Muscle of back (tissue), 3 donors: ENCODE measurements at regions not wholly inside any gene's neighbourhood (a gene's known extent, or its start where the extent isn't known, plus 50 kb on each side); places are given as distances from the start of the nearest gene placed in this dataset.

Source experiments
- DNase-seq, 3 donors: peaks; one replicate each; pipeline versions ENCODE4 v3.0.0 to v3.0.0-alpha.2; 2013

DNA sequence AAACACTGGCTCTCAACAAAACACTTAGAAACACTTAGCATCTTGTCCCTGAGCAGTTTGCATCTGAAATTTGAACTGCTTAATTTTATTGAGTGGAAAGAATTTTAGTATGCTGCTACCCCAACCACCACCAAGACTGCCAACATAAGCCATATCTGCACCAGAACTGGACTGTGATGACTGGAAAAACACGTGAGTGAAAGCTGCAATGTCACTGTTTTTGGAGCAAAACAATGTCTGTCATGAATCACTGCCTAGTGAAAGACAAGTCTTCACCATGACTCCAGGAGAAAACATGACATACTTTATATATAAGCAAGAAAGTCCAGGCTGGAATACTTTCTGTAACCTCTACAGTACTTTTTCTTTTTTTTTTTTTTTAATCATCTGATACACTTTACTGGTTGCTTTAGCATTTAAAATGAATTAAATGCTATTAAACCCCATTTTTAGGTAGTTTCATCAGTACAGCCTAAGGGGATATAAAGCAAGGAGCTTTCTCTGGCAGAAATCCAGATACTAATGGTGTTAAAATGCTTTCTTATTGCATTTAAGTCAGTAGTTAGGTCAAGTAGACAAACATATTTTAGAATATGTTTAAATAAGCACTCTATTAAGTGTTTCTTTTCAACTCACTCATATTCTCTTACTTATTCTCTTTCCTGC, 2129.4 kb upstream of the PIK3C3 start:
- DNase-seq, result no peak

DNA sequence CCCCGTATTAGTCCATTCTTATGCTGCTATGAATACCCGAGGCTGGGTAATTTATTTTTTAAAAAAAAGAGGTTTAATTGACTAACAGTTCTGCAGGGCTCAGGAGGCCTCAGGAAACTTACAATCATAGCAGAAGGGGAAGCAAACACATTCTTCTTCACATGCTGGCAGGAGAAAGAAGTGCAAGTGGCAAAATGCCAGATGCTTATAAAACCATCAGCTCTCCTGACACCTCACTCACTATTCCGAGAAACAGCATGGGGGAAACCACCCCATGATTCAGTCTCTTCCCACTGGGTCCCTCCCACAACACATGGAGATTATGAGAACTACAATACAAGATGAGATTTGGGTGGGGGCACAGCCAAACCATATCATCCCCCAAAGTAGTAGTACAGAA, 2148.5 kb upstream of the PIK3C3 start:
- no peak for DNase-seq

DNA sequence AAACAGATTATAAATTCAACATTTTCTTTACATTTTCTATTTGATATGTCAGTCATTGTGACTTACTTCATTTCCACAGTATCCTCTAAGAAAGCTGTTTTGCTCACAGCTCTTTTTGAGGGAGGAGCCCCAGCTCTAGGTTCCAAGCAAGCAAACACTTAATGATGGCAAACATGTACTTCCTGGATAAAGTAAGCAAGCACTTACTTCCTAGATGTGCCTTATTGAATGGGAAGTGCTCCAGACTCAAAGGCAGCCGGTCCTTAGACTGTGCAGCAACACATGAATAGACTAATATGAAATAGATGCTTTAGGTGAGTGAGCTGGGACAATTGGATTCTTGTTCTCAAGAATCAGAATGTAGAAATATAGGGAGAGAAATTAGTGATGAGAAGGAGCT, 2149.8 kb upstream of the PIK3C3 start:
- no peak for DNase-seq

DNA sequence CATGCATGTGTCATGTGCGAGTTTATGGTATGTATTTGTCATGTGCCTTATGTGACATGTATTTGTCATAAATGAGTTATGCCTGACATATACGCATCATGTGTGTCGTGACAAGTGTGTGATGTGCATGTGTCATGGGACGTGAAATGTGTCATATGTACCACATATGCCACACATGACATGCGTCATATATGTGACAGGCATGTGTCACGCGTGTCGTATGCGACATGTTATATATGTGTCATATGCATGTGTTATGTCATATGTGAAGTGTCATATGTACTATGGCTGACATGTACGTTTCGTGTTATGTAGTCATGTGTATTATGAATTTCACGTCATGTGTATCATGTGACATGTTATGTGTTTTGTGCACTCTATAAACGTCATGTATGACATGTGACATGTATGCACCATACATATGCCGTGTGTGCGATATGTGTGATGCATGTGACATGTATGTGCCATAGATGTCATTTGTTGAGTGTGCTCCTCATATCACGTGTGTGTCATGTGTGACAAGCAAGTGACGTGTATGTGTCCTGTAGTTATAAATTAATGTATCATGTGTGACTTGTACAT, 2152.3 kb upstream of the PIK3C3 start:
- no peak for DNase-seq

DNA sequence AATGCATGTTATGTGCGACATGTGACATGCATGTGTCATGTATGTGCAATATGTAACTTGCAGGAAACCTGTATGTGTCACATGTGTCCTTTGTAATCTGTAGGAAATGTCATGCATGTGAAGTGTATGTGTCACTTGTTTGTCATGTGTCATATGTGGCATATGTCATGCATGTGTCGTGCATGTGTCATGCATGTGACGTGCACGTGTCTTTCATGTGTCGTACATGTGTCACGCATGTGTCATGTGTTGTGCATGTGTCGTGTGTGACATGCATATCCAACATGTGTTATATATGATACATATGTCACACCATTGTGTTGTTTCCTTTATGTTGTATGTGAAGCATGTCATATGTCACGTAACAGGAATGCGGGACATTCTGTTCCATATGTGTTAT, 2153.2 kb upstream of the PIK3C3 start:
- no peak for DNase-seq

DNA sequence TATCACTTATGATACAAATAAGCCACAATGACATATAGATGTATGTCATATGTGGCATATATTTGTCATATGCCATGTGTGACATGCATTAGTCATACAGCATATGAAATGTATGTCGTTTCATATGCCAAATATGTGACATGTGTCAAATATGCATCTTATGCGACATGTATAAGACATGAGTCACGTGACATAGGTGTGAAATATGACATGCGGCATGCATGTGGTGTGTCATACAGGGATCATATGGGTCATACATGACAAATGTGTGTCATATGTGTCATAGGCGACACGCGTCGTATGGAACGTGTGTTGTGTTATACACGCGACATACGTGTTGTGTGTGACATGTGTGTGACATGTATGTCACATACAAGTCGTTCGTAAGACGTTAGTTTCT, 2154.0 kb upstream of the PIK3C3 start:
- DNase-seq, result peak in 1 of 3 donors; percentile 12

DNA sequence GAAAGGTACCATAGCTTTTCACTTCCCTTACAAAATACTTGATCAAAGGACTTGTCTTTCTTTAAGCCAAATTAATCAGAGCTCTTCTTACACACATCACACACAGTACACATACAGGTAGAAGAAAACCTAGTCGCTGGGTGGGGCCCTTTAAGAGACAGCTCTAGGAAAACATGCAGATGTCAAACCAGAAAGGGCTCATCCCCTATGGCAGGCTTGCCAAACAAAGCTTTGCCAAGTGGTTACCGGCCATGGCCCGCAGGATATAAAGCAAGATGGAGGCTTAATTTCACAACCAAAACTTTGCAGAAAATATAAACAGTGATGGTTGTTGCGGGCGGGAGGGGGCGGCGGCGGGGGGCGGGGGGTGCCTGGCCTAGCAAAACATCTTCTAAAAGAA, 2156.0 kb upstream of the PIK3C3 start:
- peak in 1 of 3 donors; percentile 33 for DNase-seq

DNA sequence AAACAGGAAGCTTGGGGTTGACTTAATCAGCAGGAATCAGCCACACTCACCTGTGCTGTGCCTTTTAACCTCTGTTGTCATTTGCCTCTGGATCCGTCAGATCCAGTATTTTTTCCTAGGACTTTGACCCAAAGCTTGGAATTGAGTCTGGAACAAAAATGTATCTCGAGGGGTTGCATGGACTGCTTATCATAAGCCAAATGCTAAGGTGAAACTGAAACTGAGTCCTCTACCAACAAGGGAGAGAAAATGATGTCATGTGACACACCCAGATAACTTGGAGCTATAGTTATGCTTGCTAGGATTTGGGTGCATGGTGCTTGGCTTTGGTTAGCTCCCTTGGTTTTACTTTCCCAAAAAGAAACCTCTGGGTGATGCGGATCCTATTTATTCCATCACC, 2158.6 kb upstream of the PIK3C3 start:
- no peak for DNase-seq

DNA sequence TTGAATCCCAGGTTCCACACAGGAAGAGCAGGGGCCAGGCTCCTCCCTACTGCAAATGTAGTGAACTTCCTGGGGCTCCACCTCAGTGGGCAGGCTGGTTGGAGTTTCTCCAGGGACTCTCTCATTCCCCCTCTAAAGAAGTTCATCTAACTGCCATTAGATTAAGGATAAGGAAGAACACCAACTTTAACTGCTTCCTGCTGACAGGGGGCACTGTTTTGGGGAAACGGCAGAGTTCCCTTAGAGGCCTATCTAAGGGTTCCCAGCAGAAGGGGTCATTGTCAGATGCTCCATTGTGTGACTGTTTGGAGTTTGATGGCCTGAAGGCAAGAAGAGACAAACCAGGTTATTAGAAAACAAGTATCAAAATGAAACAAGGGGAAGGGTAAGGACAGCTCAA, 2159.7 kb upstream of the PIK3C3 start:
- no peak for DNase-seq

DNA sequence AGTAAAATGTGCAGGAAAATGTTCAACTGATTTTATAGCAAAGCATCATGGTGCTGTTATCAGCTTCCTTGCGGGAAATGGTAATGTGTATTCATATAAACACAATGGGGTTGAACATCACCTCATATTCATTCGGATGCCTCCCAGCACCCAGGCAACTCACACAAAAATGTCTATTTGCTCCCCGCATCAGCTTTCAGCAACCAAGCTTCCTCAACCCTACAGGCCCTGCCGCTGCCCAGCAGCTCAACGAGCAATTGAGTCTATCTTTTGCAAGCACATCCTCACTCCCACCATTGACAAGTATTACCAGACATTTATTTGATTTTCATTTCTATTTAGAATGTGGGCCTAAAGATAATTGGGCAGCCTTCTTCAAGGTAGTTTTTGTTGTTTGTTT, 2161.4 kb upstream of the PIK3C3 start:
- no peak for DNase-seq

DNA sequence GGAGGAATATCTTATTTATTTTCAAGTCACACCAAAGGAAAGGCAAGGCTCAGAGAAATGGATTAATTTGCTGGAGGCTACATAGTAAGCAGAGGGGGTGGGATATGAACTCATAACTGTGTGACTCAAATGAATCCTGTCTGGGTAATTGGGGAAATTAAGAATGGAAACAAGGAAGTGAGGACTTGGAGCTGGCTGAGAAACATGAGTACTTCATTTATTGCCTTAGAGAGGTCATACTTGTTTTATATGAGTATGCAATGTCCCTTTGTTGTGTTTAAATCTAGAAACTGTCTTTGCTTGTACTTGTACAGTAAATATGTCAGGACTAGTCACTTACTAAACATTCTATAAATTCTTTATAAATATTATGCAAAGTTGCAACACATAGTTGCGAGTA, 2166.7 kb upstream of the PIK3C3 start:
- no peak for DNase-seq

DNA sequence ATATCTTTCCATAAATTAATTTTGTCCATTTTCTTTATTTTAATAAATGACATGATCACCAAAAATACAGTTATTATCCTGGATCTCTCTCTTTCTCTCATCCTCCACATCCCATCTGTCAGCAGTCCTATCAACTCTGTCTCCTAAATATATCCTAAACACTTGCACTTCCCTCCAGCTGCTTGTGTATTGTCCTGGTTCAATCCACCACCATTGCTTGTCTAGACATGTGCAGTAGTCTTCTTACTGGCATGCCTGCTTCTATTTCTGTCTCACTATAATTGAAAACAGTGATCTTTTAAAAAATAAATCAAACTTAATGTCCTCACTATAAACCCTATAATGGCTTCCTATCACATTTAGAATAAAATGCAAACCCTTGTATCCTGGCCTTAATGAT, 2168.6 kb upstream of the PIK3C3 start:
- no peak for DNase-seq

DNA sequence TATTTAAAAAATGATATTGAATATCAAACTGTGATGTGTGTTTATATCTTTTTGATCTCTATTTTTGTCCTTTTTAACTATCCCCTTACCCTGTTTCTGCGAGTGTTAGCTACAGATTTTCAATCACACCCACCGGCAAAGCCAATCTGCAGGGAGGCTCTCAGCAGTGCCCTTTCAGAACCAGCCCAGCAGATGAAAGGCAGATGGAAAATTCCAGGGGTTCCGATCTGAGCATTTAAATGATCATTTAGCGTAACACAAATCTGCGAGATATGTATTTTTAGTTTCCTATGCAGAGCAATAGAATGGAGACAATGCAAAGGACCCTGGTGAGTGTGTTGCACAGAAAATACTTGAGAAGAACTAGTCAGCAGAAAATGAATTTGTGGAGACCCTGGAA, 2170.5 kb upstream of the PIK3C3 start:
- DNase-seq, result no peak

DNA sequence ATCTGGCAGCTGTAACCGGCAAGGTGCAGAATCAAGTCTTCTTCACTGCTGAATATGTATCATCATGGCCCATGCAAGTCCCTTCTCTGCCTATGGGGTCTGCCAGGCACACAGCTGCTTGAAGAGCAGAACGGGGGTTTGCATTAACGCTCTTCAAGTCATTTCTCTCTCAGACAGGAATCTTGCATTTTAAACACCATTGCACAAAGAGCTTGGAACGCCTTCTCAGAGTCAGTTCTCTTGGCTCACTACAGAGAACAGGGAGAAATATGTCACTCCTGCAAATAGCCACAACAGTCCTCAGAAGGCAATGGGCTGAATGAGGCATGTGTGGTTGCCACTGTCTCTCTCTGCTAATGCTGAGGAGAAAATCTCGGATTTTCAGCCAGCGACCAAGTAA, 2173.5 kb upstream of the PIK3C3 start:
- DNase-seq, result peak in 2 of 3 donors; percentile 19 to 41

DNA sequence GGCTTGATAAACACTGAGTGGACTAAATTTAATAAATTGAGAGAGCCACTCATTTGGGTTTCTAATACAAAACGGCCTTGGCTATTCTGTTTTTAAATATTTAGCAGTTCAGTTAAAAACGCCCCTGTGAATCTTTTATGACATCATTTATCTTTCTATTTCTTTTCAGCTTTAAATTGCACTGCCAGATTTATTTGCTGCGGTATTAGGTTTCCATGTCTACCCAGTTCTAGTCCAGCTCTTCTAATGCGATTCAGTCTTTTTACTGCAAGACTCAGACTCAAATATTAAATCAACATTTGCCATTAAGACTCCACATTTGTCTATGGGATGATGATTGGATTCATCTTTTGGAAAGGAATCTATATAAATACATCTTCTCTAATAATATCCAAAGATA, 2174.3 kb upstream of the PIK3C3 start:
- peak in 1 of 3 donors; percentile 27 for DNase-seq

DNA sequence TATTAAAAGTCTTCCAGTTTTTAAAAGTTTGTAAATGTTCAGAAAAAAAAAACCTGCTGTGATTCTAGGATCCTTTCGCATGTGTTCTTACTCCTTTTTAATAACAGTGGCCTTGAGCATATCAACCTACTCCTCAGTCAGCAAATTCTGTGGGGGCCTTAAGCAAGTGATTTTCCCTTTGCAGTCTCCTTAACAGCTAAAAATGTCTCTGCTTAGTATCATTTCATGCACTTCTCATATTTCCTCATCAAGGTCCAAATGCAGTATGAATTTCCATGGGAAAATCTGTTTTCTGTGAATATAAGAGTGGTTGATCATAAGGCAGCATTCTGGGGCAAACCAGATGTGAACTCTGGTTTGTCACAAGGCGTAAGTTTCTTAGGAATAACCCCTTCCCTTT, 2175.1 kb upstream of the PIK3C3 start:
- DNase-seq, result peak in 1 of 3 donors; percentile 21

DNA sequence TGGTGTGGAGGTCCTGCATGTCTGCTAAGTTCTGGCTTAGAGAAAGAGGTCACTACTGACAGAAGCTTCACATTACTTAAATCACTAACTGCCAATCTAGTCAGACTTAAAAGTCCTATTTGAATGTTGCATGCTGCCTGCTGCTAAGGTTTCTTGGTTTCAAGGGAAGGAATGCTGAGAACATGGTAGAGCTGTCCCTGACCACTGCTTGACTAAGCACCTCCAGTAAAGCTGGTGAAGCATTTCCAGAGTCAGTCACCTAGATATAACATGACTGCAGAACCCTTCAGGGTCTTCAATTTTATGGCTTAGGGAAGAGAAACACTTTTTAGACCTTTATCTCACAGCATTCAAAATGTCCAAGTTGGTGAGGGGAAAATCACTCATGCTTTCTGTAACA, 2178.3 kb upstream of the PIK3C3 start:
- DNase-seq, result no peak

DNA sequence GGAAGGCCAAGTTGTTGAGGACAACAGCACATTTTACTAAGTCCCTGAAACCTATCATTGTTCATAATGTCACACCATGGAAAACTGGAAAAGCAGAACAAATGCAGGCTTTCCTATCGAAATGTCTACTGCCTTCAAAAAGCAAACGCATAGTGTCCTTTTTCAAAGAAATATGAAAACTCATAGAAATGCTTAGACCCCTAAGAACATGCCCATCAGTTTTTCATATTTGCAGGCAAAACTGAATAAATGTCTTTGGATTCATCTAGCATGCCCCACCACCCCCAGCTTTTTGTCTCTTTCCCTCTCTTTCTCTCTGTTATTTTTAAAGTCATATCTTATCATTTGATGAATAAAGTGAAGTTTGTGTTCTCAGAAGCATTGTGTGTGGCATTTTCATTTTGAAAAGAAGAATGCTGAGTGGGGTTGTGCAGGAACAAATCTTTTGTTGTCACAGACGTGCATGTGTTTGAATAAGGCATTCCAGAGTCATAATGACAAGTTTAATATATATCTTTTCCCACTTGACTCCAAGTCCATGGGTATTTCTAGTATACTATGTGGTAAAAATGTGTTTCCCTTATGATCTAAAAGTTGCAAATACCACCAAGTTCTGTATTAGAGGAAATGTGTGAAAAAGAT, 2180.0 kb upstream of the PIK3C3 start:
- DNase-seq, result no peak

DNA sequence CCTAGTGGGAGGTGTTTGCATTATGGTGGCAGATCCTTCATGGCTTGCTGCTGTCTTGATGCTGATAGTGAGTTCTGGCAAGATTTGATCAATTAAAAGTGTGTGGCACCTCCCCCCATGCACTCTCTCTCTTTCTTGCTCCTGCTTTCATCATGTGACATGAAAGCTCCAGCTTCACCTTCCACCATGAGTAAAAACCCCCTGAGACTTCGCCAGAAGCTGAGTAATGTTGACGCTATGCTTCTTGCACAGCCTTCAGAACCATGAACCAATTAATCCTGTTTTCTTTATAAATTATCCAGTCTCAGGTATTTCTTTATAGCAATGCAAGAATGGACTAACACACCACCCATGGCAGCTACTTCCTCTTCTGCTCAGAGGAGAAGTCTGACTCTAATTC, 2181.4 kb upstream of the PIK3C3 start:
- no peak for DNase-seq

DNA sequence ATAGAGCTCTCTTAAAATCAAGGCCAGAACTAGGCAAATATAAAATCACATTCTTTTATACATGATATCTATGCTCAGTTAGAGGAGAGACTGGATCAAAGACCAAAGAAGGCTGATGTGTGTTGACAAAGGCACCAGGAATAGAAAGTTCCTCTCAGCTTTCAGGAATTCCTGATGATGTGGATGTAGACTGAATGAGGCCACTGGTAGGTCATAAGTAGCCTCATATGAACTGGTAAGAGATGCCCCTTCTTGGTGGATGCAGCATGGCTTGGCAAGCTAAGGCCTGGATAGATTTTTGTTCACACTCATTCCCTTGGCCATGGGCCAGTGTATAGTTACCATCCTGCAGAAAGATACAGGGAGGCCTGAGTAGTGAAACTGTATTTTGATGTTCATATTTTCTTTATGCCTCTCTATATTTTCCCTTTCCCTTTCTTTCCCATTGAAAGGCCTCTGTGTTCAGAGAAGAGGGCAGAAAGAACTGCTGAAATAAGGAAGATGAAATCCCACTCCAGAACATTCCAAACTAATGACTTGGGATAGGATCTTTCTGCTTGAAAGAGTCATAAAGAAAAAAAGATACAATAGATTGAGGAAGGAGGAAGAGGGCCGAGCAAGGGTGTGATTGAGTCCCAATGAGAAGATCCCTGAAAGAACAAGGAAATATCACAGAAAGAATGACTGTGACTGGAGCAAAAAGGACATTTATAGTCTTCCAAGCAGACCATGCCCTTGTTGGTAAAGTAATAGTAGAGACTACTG, 2182.7 kb upstream of the PIK3C3 start:
- no peak for DNase-seq

DNA sequence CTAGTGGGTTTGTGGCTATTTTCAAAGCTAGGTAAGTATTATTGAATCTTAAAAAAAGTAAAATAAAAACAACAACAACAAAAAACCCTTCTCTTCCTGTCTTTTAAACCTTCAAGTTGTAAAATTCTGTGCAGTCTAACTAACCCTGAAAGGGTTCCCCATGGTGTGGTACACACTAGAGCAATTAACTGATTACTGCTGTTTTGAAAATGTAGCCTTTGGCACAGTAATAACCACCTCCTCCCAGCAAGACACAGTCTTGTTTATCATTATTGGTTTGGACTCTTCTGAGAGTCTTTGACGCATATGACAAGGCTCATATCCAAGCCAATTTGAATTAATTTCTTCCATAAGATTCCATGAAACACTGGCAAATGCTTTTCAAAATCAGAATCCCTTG, 2184.6 kb upstream of the PIK3C3 start:
- no peak for DNase-seq

DNA sequence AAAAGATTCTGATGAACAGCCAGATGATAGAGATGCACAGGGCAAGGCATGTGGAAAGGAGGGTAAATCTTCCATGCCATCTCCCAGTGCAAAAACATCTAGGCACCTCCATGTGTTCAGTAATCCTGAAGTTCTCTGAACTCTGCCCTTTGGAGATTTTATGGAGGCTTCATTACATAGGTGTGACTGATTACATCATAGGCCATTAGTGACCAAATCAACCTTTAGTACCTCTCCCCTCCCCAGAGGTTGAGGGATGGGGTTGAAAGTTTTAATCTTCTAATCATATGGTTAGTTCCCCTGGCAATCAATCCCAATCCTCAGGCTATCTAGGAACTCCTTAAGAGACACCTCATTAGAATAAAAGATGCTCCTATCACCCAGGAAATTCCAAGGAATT, 2190.2 kb upstream of the PIK3C3 start:
- no peak for DNase-seq

DNA sequence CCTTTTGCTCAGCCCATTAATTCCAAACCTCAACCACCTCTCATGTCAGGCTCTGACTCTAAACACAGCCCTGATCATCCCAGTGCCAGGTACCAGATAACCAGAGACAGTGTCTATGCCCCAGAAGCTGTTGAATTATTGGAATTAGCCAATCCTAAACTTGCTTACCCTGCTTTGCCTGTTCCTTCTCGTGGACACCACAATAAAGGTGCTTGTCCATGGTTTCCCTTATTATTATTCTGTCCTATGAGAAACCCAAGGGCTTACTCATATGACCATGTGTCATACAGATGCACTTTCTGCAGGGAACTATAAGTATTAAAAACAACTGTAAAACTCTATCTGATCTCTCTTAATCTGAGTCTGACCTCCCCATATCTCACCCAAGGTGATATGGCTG, 2193.8 kb upstream of the PIK3C3 start:
- DNase-seq, result no peak
